HG03095 (cell line): ENCODE measurements at regions not wholly inside any gene's neighbourhood (a gene's known extent, or its start where the extent isn't known, plus 50 kb on each side); places are given as distances from the start of the nearest gene placed in this dataset.
"Not testable (repeated sequence)": the region's sequence is repeated elsewhere in the genome, so short reads cannot be mapped to it uniquely, and the experiment has no call there.

Source experiments
- ATAC-seq: cut with Tn5 transposase; IDR thresholded peaks from one replicate; pipeline ENCODE4 v1.9.1; 2021; ENCODE audit warnings: moderate library complexity; ENCODE audit not compliant: unreplicated experiment

GRCh38 chr18:54662986-54663385, 71.9 kb downstream of the DYNAP start:
- no peak for ATAC-seq

GRCh38 chr18:54669701-54670100, 78.7 kb downstream of the DYNAP start:
- not testable (repeated sequence) for ATAC-seq

GRCh38 chr18:54671291-54671881, 80.3 kb downstream of the DYNAP start:
- no peak for ATAC-seq

DNA sequence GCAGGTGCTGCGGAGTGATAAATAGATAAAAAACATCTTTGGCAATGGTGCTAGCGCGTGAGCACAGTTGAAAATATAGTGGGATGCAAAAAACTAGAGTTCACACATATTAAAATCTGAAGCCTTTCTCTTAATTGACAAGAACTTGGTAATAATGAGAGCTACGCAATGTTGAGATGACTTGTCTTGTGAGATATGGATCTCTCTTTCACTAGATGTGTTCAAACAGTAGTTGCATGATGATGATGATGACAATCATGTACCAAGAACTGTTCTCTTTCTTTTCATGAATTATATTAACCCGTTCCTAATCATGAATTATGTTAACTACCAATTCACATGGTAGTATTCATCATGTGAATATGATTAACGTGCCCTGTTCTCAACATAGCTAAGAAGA, 81.1 kb downstream of the DYNAP start:
- ATAC-seq: no peak

GRCh38 chr18:54672846-54673475, 81.9 kb downstream of the DYNAP start:
- no peak for ATAC-seq

- no peak for ATAC-seq
These were observed 82.9 kb downstream of the DYNAP start for GRCh38 chr18:54673936-54674335.

- no peak for ATAC-seq
These were observed 84.0 kb downstream of the DYNAP start for GRCh38 chr18:54675076-54675475.

GRCh38 chr18:54679318-54680149, 88.5 kb downstream of the DYNAP start:
- ATAC-seq: no peak

GRCh38 chr18:54684784-54685183, 93.7 kb downstream of the DYNAP start:
- ATAC-seq: no peak

DNA sequence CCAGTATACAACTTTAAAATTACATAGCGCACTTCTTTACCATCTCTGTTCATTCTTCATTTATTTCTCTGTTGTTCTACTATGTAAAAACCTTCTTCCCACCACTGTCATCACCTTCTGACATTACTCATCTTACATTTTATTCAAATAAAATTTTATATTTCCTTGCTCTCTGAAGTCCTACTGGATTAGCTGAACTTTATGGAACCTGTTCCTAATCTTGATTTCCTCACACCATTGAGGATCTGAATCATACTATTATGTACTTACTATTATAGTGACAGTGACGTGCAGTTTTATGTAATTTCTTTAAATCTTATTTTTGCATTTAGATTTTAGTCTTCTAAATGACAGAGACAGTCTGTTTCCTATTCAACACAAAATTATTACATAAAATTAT, 98.3 kb downstream of the DYNAP start:
- no peak for ATAC-seq

DNA sequence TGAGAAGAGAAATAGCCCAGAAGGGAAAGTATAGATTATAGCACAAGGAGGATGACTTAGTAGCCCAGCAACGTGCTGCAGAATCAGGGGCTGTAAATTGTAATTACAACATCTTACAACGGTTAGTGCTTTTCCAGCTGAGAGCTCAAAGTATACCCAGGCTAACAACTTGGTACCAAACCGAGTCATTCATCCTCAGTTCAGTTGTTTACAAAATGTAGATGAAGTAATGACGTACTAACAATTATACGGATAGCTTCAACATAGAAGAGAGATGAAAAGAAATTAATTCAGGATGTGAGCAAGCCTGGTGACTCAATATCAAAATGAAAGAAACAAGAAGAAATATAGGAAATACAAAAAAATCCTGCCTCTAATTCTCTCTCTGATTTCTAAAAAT, 99.2 kb downstream of the DYNAP start:
- no peak for ATAC-seq

- ATAC-seq: no peak
These were observed 101.4 kb downstream of the DYNAP start for GRCh38 chr18:54692463-54692862.

DNA sequence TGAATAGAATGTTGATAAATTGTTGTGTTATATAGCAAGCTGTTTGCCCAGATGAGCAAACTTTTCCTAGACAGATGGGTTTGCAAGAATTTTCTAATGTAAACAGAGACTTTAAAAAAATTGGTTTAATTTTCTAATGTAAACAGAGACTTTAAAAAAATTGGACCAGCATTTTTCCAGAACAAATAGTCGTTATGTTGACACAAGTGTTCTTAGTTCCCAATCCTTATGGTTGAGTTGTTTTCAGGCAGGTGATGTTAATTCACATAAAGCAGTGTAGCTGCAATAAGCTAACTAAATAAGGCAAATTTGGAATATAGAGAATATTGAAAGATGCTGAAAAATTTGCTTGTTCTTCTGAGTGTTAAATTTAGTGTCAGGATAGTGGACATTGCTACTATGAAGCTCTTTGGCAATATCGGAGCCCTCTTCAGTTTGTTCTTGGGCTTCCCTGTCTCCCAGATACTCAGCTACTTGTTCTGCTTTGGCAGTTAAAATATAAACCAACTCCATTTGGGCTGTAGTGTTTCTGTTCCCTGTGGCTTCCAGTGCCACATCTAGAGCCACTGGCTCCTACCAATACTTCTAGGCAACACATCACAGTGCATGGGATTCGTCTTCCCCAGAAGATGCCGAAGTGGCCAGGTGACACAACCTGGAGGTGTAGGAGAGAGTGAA, 105.7 kb downstream of the DYNAP start:
- ATAC-seq: no peak

- ATAC-seq: no peak
These were observed 109.5 kb downstream of the DYNAP start for GRCh38 chr18:54700580-54700979.

DNA sequence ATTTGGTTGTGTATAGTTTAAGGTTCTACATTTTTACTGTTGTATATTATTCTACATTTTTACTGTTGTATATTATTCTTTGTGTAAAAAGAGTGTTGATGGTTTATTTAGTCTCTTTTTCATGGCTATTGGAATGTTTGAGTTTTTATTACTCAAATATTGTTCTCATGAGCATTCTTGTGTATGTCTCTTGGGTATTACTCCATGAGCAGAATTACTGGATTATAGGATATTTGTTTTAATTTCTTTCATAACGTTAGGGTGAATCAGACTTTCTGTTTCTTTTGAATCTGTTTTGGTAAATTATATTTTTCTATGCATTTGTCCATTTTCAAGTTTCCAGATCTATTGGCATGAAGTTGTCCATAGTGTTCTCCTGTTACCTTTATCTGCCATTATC, 111.6 kb downstream of the DYNAP start:
- ATAC-seq: no peak

- no peak for ATAC-seq
These were observed 118.0 kb upstream of the RAB27B start for GRCh38 chr18:54710074-54710899.

DNA sequence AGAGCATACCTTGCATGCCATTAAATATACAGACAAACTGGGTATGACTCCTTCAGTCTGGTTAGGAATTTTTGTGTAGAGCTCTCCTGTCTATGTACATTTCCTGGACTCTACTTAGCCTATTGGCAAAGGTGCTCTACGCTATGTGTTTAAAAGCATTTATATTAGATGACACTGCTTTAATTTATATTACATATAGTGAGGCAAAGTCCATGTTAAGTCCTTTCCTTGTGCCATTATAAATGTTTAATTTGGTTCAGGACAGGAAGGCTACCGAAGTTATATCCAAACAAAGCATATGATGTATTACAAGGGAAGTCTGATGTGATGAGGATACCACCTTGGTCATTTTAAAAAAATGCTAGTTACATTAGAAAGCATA, 117.4 kb upstream of the RAB27B start:
- no peak for ATAC-seq

DNA sequence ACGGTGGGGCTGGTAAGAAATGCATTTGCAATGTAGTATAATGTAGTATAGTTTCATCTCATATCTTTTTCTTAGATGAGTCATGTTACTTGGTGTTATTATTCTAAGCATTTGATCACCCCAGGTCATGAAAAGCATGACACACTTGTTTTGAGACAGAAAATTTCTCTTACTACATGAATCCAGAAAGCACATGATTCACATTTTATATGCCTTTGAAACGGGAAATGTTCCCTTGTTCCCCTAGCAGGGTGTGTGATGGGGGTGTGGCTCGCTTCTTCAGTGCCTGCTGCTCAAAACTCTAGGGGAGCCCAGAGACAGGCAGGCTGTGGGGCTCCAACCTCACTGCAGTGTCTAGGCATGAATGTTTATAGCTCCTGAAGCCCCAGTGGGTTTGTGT, 116.0 kb upstream of the RAB27B start:
- no peak for ATAC-seq

DNA sequence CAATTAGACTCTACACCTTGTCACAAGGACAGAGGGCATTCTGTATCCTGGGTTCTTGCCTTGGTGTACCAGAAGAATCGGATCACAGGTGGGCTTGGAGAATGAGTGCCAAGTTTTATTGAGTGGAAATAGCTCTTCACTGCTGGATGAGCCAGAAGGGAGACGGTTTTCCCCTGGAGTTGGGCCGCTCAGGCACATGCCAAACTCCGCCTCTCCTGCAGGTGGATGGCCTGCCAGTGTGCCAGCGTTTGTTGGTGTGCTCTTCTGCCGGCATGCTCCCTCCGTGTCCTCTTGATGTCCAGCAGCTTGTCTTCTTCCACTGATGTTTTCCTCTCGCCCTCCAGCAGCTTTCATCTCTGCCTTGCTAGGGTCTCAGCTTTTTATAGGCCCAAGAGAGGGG, 115.5 kb upstream of the RAB27B start:
- no peak for ATAC-seq

GRCh38 chr18:54713386-54713785, 114.9 kb upstream of the RAB27B start:
- no peak for ATAC-seq

- no peak for ATAC-seq
These were observed 113.4 kb upstream of the RAB27B start for GRCh38 chr18:54714851-54715250.
